ENCODE measurements at regions not wholly inside any gene's neighbourhood (a gene's known extent, or its start where the extent isn't known, plus 50 kb on each side); places are given as distances from the start of the nearest gene placed in this dataset.
"Not testable (repeated sequence)": the region's sequence is repeated elsewhere in the genome, so short reads cannot be mapped to it uniquely, and the experiment has no call there.

- peak in 1 of 2 donors; percentile 6 for DNase-seq
Measured at GRCh38 chr6:144543006-144543871, 258.1 kb downstream of the UTRN start.

GRCh38 chr6:144544266-144544830 is 259.2 kb downstream of the UTRN start:
- DNase-seq = no peak

- no peak for DNase-seq
Measured at GRCh38 chr6:144546807-144547206, 261.7 kb downstream of the UTRN start.

GRCh38 chr6:144547409-144547808 is 262.3 kb downstream of the UTRN start:
- DNase-seq = no peak

GRCh38 chr6:144548536-144548935 is 263.4 kb downstream of the UTRN start:
- no peak for DNase-seq

- DNase-seq = no peak
Measured at GRCh38 chr6:144549837-144550747, 265.0 kb downstream of the UTRN start.

- no peak for DNase-seq
Measured at GRCh38 chr6:144551339-144551738, 266.2 kb downstream of the UTRN start.

GRCh38 chr6:144555066-144555465 is 269.9 kb downstream of the UTRN start:
- DNase-seq = no peak

- no peak for DNase-seq
Measured at GRCh38 chr6:144559865-144560593, 274.9 kb downstream of the UTRN start.

GRCh38 chr6:144561455-144562043 is 276.4 kb downstream of the UTRN start:
- no peak for DNase-seq

GRCh38 chr6:144564202-144564601 is 279.1 kb downstream of the UTRN start:
- DNase-seq = no peak

GRCh38 chr6:144566868-144567615 is 281.9 kb downstream of the UTRN start:
- peak; percentile 59 to 62 for DNase-seq

GRCh38 chr6:144568241-144568640 is 283.1 kb downstream of the UTRN start:
- no peak for DNase-seq

- not testable (repeated sequence) for DNase-seq
Measured at GRCh38 chr6:144572541-144572940, 287.4 kb downstream of the UTRN start.

- DNase-seq = no peak
Measured at GRCh38 chr6:144574796-144575195, 289.7 kb downstream of the UTRN start.

- DNase-seq = no peak
Measured at GRCh38 chr6:144575327-144575726, 290.2 kb downstream of the UTRN start.

- no peak for DNase-seq
Measured at GRCh38 chr6:144576871-144577270, 291.7 kb downstream of the UTRN start.

- DNase-seq = no peak
Measured at GRCh38 chr6:144578385-144579350, 293.5 kb downstream of the UTRN start.

GRCh38 chr6:144580039-144580438 is 294.9 kb downstream of the UTRN start:
- no peak for DNase-seq

GRCh38 chr6:144580771-144581170 is 295.6 kb downstream of the UTRN start:
- no peak for DNase-seq
